SKM-1 treated with dmso at 0.1 percent for 144 hours (cell line): ENCODE measurements at regions not wholly inside any gene's neighbourhood (a gene's known extent, or its start where the extent isn't known, plus 50 kb on each side); places are given as distances from the start of the nearest gene placed in this dataset.

Experiments used
- DNase-seq: peaks from one replicate; lab custom pipeline; 2025; ENCODE audit not compliant: unreplicated experiment; lab: John Stamatoyannopoulos, UW

DNA sequence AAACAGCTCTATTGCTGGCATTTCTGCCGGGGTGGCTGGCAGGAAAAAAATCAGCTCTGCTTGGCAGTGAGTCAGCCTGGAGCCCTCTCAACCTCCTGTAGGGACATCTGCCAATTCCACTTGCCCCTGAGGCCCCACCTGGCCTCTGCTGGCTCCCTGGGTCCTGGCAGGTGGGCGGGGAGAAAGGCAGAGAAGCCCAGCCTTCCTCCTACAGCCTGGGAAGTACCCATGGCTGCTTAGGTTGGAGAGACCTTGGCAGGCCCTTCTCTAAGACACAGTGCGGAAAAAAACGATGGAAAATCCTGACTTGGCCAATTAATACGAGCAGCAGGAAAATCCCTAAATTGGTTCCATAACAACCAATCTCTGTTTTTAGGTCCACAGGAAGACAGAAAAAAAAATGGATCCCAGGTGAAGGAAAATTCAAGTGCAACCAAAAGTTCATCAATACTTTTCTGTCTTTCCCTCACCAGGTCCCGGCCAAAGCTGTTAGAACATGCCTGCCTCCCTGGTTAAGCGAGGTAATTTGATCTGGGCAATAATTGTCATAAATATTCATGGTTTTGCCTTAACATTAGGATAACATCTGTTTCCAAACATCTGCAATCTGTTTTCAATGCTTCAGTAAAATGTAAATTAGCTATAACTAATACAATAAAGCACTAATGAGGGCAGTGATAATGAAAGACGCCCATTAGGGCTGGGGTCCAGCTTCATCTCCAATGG, 245.9 kb downstream of the TFCP2L1 start:
- no peak for DNase-seq

DNA sequence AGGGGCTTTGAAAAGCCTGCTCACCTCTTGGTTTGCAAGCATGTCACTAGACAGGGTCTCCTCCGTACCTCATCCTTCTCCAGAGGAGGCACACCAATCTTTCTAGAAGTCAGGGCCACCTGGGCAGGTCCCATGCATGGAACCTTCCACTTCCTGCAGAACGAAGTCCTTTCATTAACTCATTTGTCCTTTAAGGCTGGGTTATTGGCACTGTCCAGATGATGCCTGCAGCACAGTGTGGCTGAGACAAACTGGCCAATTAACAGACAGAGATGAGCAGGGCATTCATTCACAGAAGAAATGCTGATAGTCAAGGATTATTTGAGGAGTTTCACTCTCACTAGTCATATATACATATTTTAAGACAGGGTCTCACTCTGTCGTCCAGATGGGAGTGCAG, 245.3 kb downstream of the TFCP2L1 start:
- no peak for DNase-seq

DNA sequence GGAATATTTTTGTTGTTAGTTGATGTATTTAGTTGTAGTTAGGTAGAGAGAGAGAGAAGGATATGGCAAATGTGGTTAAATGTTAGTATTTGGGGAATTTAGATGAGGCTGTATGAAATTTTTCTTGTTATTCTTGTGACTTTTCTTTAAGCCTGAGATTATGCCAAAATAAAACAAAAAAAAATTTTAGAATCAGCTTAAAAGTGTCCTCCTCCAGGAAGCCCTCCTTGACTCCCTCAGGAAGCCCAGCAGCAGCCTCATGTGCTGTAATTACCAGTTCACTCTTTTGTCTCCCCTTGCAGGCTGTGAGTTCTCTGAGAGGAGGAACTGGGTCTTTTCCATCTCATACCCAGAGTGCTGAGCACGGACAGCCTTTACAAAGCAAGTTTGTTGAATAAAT, 243.5 kb downstream of the TFCP2L1 start:
- DNase-seq = no peak

DNA sequence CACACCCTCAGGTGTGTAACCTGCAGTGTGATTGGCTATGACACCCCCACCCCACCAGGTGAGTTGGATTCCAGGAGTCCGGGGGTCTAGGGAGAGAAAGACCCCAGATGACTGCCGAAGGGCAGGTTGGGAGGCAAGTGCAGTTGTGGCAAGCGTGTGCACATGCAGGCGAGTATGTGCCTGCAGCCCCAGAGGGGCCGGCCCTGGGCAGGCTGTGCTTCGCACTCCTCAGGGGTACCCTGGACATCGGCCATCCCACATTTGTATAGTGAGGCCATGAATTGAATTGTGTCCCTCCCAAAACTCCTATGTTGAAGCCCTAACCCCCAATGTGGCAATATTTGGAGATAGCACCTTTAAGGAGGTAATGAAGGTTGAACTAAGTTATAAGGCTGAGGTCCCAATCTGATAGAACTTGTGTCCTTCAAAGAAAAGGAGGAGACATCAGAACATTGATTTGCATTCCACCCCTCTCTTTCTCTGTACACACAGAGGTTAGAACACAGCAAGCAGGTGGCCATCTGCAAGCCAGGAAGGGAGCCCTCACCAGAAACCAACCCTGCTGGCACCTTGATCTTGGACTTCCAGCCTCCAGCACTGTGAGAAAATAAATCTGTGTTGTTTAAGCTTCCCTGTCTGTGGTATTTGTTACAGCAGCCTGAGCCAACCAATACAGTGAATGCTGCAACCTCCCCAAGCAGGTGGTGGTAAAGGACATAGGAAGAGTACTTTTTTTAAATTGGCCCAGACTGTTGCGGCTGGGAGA, 241.8 kb downstream of the TFCP2L1 start:
- DNase-seq = no peak

DNA sequence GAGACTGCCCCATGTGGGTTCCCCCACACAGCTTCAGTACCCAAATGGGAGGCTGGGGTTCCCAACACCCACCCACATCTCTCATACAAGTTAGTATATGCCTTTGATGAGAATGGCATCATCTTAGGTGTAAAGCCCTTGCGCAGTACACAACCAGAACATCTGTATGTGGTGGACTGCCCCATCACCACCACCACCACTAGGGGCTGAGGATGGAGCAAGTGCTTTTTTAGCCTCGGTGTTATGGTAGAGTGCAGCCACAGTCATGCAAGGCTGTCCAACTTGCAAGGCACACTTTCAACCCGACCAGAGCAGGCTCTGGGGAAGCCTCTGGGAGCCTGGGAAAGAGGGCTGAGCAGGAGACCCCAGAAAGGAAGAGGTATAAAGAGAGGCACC, 241.2 kb downstream of the TFCP2L1 start:
- no peak for DNase-seq

DNA sequence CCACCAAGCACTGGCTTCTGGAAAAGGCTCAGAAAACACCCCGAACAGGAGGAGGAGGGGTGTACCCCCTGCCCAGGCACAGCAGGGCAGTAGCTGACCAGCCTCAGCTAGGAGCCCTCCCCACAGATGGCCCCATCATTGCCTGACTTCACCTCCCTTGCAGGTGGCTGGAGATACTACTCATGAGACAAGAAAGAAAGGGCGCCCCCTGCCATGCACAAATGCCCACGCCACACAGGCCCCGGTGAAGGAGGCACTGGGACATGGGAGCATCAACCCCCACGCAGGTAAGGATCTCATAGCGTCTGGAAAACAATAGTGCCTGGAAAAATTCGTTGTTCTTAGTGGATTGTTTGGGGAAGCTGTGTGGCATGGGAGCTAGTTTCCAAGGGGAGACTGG, 240.6 kb downstream of the TFCP2L1 start:
- DNase-seq = no peak

DNA sequence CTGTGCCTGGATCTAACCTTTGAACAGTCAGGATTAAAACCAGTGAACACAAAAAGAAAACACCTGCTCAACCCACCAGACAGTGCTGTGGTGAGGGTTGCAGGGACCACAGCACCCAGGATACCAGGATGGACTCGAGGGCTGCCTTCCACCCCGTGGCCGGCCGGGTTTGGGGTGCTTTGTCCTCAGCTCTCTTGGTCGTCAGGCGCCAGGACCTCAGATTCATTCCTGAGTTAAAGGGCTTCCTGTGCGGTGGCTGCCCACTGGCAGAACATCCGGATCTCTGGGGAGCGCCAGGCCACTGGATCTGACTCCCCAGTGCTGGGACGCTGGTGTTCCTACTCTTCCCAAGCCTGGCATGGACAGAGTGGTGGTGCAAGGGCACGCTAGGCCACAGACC, 239.8 kb downstream of the TFCP2L1 start:
- DNase-seq = no peak

DNA sequence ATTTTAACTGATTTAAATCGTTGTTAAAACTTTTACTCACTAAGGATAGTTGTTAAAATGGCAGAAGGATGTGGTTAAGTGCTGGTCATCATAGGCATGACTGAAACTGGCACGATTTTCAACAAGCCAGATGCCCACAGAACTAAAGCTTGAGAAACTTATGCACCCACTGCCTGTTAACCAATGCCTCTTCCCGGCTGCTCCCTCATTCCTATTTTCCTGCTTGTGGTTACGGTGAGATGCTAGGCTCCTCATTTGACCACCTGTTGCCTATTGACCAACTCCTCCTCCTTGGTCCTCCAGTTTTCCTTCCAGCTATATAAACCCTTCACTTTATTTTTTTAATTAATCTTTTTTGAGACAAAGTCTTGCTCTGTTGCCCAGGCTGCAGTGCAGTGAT, 238.7 kb downstream of the TFCP2L1 start:
- no peak for DNase-seq

DNA sequence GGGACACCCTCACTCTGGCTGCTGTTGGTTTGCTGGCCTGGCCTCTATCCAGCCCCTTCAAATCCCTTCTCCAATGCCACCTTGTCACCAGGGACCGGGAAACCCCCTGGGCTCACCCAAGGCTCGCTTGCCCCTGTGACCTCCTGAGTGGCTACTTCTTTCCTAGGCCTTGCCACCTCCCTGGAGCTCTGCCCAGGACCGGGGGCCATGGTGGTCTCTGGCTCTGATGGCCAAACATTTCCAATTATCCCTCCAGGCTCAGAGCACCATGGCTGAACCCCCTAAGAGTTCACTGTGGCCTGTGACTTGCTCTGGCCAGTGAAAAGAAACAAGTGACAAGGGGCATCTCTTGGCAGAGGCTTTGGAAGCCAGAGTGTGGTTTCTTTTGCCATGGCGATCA, 237.6 kb downstream of the TFCP2L1 start:
- no peak for DNase-seq

DNA sequence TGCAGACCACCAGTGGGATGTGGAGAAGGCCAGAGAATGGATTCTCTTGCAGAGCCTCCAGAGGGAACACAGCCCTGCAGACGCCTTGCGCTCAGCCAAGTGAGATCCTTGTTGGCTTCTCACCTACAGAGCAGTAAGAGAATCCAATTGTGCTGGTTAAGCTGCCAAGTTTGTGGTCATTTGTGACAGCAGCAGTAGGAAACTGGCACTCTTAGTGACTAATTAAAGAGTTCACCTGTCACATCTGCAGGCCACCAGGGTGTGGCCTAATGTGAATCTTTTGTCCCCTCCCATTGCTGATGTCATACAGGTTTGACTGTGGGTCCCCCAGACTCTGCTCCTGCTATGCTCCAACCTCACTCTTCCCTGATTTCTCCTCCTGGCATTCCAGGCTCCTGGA, 235.9 kb downstream of the TFCP2L1 start:
- DNase-seq = no peak

DNA sequence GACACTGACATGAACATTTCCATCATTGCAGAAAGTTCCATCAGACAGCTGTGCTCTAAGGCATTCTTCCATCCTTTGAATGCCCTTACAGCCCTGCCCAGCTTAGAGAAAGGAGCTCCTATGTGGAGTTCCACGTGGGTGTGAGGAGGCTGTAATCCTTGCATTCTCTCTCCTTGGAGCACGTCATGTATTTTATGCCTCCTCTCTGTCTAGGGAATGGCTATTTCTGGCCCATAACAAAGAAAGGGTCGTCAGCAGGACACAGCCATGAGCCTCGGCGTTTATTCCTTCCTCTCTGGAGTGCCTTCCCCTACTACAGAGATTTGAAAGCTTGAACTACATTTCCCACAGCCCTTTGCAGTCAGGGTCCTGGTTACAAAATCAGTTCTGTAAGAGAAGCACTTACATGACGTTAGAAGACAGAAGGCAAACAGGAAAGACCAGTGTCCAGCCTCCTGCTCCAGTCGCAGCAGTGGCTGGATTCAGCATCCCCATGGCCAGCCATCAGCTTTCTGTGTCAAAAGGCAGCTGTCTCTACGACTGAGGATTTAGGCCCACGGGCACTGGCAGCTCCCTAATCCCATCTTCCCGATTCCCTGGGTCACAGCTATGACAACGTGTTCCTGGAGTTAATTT, 234.9 kb downstream of the TFCP2L1 start:
- DNase-seq = no peak

DNA sequence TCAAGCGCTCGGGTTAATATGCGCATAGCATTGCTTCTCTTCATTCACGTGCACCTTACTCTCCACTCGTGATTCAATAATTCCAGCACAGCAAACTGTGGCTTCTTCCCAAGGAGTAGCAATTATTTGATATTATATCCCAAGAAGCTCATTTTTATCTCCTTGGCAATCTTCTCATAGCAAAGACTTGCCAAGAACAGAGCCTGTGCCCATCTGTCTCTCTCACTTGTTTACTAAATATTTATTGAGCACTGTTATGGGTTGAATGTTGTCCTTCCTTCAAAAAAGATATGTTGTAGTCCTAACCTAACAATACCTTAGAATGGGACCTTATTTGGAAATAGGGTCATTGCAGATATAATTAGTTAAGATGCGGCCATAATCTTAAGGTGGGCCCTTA, 233.7 kb downstream of the TFCP2L1 start:
- DNase-seq = no peak

DNA sequence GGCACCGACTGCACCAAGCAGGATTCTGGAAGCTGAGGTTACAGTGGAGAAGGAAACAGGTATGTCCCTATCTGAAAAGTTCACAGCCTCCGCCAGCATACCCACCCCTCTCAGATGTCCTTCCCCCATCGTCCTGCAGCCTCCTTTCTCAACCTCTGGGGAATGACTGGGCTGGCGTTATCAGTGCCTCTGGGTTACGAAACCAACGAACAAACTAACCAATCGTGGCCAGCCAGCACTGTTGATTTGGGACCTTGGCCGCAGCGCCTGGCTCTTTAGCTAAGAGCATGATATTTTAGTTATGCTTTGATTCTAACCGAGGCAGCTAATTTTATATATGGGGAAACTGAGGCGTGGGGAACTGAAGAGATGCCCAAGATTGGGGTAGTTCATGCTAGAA, 233.0 kb downstream of the TFCP2L1 start:
- DNase-seq = no peak

DNA sequence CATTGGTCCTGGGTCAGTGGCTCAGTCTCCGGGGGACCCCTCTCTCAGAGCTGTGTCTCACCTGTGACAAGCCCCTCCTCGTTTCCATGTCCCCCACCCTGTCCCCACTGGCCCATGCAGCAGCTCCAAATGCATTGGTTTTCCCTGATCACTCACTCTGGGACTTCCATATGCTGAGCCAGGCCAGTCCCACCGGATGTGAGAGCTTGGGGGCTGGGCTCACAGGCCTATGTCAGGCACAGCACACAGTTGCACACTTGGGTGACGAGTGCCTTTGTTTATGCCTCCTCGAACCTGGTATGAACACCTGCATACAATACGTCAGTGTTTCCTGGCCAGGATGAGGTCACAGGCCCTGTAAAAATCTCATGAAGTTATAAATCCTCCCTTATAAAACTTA, 232.5 kb downstream of the TFCP2L1 start:
- DNase-seq = no peak

DNA sequence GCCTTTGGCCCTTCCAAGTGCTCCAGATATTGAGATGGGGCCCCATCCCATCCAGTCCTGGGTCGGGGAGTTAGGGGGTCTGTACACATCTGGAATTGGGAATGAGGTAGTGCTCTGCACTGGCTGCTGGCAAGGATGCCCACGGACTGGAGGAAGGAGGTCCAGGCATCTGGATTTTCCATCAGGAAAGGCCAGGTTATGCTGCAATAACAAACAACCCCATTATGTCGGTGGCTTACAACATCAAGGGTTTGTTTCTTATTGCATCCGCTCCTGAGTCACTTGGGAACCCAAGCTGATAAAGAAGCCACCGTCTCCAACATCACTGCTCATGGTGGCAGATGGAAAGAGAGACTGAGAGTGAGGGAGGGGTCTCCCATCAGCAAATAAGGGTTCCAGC, 229.9 kb downstream of the TFCP2L1 start:
- DNase-seq = no peak

DNA sequence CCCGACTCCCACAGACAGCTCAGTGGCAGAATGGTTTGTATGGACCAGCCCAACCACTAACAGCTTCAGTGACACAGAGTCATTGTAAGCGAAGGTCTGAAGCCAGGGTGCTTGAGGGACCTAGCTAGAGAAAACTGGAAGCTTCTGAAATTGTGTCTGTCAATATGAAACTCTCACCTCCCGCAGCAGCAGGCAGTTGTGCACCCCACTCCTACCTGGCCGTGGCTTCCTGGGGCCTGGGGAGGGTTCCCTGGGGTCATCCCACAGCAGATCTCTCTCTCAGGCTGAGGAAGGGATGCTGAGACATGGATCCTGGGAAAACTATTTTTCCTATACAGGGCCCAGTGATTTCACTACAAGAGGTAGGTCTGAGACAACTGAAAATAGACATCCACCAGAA, 229.5 kb downstream of the TFCP2L1 start:
- no peak for DNase-seq

DNA sequence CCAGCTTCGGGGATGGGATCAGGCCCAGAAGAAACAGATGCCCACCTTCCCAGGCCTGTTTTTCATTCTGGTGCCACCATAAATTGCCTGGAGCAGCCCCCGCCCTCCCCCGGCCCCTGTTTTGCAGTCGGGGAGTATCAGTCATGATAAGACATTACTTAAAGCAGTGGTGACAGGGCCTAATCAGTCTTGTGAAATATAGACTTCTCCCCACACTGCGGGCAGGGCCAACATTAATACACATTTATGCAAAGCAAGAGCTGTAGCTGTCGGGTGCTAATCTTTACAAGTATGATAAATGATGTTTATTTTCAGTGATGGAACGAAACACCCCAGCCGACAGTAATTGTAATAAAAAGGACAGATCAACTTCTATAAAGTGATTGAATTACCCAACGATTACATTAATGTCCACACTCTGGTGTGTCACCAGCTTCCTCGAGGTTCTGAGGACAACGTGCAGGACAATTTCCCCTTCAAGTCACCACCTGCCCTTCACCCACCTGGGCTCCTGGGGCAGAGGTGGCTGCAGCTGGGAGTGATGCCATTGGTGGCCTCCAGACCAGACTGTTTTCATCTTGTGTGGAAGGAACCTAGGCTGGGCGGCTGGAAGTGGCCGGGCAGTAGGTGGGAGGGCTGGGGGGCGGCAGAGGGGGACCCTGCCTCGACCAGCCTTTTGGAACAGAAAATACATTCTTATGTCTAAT, 226.0 kb downstream of the TFCP2L1 start:
- no peak for DNase-seq

DNA sequence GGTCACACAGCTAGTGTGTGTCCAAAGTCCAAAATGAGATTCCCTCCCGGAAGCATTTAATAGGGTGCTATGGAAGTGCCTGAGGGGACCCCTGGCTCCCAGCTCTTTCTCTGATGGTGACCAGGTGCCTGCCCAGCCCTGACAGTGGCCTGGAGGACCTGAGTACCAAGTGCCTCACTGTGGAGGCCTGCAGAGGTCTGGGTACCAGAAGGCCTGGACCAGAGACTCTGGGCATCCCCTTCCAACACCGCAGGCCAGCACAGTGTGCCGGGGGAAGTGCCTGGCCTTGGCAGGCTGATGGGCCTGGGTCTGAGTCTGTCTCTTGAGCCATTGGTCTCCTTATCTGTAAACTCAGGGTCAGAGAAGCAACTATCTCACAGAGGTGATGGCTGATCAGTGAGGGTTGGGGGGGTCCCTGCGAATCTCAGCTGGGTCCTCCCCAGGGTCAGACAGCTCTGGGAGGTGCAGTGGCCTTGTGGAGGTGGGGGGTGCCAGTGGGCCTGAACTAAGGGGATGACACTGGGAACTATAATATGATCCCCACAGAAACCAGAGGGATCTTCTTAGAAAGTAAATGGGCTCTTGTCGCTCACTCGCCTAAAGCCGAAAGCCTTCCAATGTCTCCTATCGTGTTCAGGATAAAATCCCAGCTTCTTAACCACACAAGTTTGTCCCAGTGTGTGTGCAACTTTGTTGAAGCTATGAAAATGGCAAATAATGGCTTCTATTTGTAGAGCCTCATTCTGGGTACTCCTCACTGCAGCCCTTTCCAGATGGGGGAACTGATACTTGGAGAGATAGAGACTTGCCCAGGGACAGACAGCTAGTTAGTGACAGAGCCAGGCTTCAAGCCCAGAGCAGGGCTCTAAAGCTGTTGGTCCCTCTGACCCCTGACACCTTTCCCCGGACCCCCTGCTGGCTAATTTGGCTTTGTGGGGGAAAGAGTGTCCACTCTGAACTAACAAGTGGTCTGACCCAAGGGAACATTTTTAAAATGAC, 225.1 kb downstream of the TFCP2L1 start:
- DNase-seq = no peak

DNA sequence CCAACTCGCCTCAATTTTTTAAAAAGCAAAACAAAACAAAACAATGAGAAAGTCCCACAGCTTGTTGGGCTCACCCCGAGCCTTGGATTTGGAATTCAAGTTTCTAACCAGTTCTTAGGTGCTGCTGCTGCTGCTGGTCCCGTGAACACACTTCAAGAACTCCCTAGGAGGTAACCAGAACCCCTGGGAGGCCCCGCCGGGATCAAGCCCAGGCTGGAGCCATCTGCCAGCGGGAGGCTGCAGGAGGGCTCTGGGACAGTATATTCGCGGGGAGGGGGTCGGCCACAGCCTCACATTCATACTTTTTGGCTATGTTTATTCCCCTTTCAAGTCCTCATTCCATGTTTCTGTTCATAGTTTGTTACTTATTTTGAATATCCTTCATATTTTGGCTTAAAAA, 223.4 kb downstream of the TFCP2L1 start:
- DNase-seq = no peak

DNA sequence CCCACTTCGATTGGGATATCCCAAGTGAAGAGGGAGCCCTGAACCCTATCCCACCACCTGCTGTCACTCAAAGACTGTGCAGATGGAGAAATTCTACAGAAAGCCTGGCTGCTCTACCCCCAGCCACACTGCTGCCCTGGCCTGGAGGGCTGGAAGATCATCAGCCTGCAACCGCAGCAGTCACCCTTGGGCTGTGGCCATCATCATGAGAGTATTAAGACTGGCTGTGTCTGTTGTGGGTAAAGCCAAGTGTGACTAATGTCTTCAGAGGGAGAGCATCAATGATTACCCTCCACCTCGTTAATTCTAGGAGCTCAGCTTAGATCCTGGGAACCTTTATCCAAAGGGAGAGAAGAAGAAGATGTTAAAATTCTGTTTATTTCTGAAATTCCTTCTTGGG, 221.5 kb downstream of the TFCP2L1 start:
- DNase-seq = no peak

DNA sequence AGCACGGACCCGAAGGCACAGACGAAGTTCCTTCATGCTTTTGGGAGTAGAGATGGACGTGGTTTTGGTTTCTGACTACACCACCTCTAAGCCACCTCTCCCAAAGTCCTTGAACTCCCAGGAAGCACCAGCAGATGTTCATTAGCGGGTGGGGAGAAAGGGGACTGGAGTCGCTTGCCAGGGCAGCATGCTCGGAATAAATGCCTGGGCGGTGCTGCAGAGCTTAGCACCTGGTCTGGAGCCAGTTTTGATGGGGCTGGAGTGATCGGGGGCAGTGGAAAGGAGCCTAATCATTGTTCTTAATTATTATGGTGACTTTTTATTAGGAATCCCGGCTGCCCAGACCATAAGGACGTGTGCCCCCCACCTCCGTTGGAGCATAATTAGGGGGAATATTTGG, 220.8 kb downstream of the TFCP2L1 start:
- no peak for DNase-seq
